ENCODE measurements at regions not wholly inside any gene's neighbourhood (a gene's known extent, or its start where the extent isn't known, plus 50 kb on each side); places are given as distances from the start of the nearest gene placed in this dataset.
"Not testable (repeated sequence)": the region's sequence is repeated elsewhere in the genome, so short reads cannot be mapped to it uniquely, and the experiment has no call there.

DNA sequence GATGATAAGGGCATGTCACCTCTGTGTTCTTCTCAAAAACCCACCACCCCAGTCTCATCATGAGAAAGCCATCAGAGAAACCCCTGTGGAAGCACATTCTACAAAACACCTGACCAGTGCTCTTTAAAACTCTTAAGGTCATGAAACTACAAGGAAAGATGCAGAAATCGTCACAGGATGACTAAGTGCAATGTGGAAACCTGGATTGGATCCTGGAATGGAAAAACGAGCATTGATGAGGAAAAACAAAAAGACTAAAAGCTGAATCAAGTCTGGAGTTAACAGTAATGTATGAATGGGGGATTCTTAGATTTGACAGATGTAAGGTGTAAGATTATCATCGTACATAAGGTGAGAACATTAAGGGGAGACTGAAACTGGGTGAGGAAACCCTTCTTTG is 211.0 kb downstream of the TBX5 start:
- DNase-seq (ENCODE audit: low read depth in 4 of 4, low spot score in 2 of 4): no peak

DNA sequence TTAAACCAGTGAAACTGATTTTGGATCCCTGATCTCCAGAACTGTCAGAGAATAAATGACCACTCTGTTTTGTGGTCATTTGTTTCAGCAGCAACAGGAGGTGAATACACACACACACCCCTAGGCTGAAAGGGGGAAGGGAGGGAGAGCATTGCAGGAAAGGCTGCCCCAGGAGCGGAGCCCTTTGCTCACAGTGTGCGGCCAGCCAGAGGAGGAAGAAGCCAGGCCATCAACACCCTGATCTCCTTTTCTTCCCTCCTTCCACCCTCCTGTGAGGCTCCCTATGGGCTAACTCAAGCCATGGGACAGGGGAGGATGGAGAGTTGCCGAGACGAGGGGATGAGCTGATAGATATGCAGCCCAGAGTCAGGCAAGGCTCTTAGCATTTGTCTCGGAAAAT is 211.9 kb downstream of the TBX5 start:
- no peak for DNase-seq (ENCODE audit: low read depth in 4 of 4, low spot score in 2 of 4)

DNA sequence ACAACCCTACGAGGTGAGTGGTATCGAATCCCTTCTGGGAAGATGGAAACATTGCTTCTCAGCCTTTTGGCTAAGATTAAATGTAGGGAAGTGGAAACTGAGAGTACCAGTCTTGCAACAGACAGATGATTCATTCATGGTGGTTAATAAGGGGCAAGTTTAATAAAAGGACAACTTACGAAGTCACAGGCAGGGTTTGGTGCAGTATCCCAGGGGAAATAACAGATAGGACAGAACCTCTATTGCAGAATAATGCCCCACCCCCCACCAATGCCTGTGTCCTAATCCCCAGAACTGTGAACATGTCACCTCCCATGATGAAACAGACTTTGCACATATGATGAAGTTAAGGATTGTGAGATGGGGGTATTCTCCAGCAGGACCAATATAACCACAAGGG is 212.5 kb downstream of the TBX5 start:
- DNase-seq (ENCODE audit: low read depth in 4 of 4, low spot score in 2 of 4): no peak

DNA sequence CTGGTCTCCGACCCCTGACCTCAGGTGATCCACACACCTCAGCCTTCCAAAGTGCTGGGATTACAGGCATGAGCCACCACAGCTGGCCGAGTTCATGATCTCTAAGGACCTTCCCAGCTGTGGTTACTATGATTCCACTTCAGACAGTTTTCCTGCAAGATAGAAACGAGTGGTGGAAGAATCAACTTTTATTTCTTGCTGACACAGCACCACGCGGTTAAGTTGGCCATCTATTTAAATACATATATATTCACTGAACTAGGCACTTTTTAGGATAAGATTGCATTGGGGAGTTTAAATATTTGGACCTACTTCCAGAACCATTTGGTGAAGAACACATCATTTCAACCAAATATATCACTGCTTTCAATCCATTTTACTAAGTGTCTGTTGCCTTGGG is 213.4 kb downstream of the TBX5 start:
- DNase-seq (ENCODE audit: low read depth in 4 of 4, low spot score in 2 of 4): no peak

DNA sequence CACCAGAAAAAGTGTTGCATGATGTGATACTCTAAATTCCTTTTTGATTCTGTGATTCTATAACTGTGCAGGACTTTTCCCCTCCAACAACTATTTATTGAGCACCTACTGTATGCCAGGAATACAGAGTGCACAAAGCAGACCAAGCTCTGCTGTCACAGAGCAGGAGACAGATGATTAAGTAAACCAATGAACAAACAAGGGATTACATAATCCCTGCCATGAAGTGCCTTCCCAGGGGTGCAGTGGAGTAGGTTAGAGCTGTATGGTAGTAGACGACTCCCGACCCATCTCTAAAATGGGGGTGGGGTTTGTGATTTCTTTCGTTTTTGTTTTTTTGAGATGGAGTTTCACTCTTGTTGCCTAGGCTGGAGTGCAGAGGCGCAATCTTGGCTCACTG is 213.9 kb downstream of the TBX5 start:
- no peak for DNase-seq (ENCODE audit: low read depth in 4 of 4, low spot score in 2 of 4)

- DNase-seq (ENCODE audit: low read depth in 4 of 4, low spot score in 2 of 4): no peak
Observed at GRCh38 chr12:114191581-114191980, 214.4 kb downstream of the TBX5 start.

DNA sequence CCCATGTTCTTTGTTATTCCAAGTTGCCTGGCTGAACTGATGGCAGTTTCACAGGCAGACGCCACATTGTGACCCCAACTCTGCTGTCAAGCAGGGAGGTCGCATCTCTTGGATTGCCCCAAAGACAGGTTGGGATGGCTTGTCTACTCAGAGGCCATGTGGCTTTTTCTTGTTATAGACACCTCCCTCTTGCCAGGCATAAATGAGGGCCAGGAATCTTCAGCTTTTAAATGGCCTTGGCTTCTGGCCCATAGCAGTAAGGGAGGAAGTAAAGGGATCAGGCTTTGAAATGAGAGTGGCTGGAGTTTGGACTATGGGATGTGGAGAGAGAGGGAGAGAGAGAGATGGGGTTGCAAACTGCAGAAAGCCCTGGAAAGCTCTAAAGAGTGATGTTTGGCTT is 215.0 kb downstream of the TBX5 start:
- DNase-seq (ENCODE audit: low read depth in 4 of 4, low spot score in 2 of 4): no peak

DNA sequence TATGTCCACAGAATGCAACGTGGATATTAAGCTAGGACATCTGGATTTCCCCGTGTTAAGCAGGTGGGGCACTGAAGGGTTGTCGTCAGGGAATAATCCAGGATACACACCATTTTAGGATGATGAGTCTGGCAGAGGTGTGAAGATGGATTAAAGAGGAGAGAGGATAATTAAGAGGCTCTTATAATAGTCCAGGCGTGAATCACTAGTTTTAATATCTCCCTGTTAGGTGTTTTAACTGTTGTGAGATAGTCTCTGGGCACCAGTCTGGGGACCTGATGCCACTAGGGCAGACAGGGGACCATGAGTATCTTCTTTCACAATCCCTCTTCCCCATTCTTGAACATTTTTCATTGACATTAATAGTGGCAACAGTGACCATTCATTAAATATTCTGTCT is 216.7 kb downstream of the TBX5 start:
- no peak for DNase-seq (ENCODE audit: low read depth in 4 of 4, low spot score in 2 of 4)

DNA sequence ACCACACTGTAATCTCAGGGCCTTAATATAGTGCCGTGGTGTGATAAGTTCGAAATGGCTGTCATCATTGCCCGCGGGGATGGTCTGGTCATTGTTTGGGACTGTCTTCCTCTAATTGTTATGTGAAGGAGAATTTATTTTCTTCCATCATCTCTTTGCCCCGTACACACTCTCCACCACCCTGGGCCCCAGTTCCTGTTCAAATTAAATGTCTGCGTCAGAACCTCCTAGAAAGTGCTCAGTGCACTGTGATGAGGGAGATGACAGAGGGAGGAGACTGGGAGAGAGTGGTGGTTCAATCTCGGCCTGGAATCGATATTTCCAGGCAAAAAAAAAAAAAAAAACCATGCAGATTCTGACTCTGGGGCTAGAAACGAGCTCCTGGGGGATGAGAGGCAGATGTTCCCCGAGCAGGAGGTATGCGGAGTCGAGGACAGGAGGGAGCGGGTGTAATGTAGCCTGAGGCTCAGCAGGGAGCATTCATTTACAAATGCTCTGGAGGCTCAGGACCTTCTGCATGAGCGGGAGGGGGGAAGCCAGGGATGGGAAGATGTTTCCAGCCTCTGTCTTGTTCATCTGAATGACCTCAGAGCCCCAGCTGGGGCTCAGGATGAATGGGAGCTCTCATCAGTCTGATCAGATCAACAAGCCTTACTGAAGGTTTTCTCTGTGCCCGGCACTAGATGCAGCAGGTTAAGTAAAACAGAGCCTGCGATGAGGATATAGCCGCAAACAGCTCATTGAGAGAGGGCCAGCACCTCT is 219.5 kb downstream of the TBX5 start:
- DNase-seq (ENCODE audit: low read depth in 4 of 4, low spot score in 2 of 4): no peak

- DNase-seq (ENCODE audit: low read depth in 4 of 4, low spot score in 2 of 4): no peak
Observed at GRCh38 chr12:114185036-114185435, 218.9 kb upstream of the RBM19 start.

- DNase-seq (ENCODE audit: low read depth in 4 of 4, low spot score in 2 of 4): no peak
Observed at GRCh38 chr12:114174326-114174725, 208.2 kb upstream of the RBM19 start.

- no peak for DNase-seq (ENCODE audit: low read depth in 4 of 4, low spot score in 2 of 4)
Observed at GRCh38 chr12:114172135-114172534, 206.0 kb upstream of the RBM19 start.

DNA sequence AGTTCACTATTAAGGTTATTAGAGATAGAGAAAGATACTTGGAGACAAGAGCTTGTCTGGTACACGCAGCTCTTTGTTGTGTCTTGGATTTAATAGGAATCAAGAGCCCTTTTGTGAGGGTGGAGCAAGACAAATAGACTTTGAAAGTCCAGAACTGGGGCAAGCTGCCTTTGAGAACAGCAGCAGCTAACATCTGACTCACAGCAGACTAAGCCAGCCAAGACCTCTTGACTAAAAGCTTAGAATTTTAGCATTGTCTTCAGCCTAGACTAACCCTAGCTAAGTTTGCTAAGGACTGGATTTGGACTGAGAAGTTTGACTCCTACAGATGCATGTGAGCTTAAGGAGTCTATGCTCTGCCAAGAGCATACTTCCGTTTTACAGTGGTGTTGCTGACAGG is 201.9 kb upstream of the RBM19 start:
- no peak for DNase-seq (ENCODE audit: low read depth in 4 of 4, low spot score in 2 of 4)

- DNase-seq (ENCODE audit: low read depth in 4 of 4, low spot score in 2 of 4): no peak
Observed at GRCh38 chr12:114167431-114167830, 201.3 kb upstream of the RBM19 start.

DNA sequence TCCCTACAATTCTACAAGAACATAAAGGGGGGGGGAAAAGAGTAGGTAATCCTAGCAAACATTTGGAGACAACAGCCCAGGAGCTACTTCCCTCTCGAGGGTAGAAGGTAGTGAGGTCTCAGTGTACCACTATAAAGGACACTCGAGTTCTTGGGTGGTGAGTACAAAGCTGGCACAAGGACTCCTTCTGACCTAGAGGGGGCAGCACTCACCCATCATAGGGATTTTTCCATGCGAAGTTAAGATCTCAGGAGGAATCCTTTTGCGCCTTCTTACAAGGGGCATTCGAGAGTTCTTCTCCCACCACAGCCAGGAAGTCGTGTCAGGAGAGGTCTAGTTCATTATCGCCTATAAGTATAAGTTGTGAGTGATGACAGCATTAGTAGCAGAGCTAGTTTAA is 200.2 kb upstream of the RBM19 start:
- peak; percentile 7 to 32 (median 14) for DNase-seq (ENCODE audit: low read depth in 4 of 4, low spot score in 2 of 4)

DNA sequence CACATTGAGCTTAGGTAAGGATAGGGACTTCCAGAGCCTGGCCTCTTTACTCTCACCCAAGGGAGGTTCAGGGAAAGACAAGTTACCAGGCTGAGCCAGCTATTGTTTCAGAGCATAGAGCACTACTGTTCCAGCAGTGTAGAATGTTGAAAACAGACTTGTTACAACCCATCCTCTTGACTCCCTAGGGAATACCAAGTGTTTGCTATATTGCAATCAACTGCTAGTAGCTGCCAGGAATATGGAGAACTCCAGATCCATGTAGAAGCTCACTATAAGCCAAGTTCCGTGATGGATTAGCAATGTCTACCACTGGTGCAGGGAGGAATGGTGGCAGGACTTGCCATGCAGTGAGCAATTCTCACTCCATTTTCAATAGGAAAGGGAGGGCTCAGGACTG is 199.8 kb upstream of the RBM19 start:
- no peak for DNase-seq (ENCODE audit: low read depth in 4 of 4, low spot score in 2 of 4)

DNA sequence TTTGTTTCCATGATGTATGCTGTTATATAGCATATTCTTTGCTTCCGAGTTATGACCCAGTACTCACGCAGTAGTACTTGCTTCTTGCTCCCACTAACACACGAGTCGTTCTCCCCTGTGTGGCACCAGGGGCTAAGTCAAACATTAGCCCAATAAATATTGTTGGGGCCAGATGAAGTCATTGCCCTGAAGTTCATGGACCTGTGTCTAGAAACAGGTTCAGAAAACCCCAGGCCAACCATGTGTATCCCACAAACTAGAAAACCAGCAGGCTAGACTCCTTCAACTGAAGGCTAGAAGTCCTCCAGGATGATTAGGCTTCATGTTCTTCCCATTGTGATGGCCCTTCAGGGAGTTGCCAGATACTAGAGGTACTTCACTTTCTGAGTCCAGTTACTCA is 198.2 kb upstream of the RBM19 start:
- no peak for DNase-seq (ENCODE audit: low read depth in 4 of 4, low spot score in 2 of 4)

GRCh38 chr12:114163771-114164170 is 197.6 kb upstream of the RBM19 start:
- DNase-seq (ENCODE audit: low read depth in 4 of 4, low spot score in 2 of 4): no peak

DNA sequence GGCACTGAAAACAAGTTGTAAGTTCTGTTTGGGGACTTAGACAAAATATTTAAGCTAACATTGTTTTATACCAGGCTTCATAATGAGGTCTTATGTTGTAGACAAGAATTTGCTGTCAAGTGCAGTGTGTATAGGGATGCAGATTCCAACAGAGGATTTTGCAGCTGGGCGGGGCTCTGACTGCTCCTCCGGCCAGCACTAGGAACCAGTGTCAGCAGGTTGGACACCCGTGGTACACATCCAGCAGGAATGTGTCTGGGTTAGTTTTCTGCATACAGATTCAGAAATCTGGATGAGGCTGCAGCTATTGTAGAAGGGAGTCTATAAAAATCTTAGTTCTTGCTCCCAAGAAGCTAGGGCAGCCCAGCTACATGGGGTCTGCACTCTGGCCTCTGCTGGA is 194.3 kb upstream of the RBM19 start:
- no peak for DNase-seq (ENCODE audit: low read depth in 4 of 4, low spot score in 2 of 4)

- no peak for DNase-seq (ENCODE audit: low read depth in 4 of 4, low spot score in 2 of 4)
Observed at GRCh38 chr12:114152890-114153289, 186.8 kb upstream of the RBM19 start.

- no peak for DNase-seq (ENCODE audit: low read depth in 4 of 4, low spot score in 2 of 4)
Observed at GRCh38 chr12:114152066-114152465, 185.9 kb upstream of the RBM19 start.

- not testable (repeated sequence) for DNase-seq (ENCODE audit: low read depth in 4 of 4, low spot score in 2 of 4)
Observed at GRCh38 chr12:114150584-114150983, 184.5 kb upstream of the RBM19 start.

GRCh38 chr12:114141921-114142564 is 175.9 kb upstream of the RBM19 start:
- DNase-seq (ENCODE audit: low read depth in 4 of 4, low spot score in 2 of 4): no peak

All from left renal cortex interstitium (tissue), 4 donors.